Spleen (tissue), 11 donors: ENCODE measurements at regions not wholly inside any gene's neighbourhood (a gene's known extent, or its start where the extent isn't known, plus 50 kb on each side); places are given as distances from the start of the nearest gene placed in this dataset.
A peak's percentile ranks its signal among the peaks of the same experiment; 100 is the strongest.

Experiments used
- DNase-seq: peaks from one replicate; pipeline ENCODE4 v3.0.0-alpha.2; 2020
- H3K27ac ChIP-seq, 8 donors: fragments of 200-600 bp; sonication (generic) in 7 of 8; 1 replicate in 4 of 8; 2 replicates in 4 of 8; pipeline versions ENCODE4 v1.5.0 to v1.8.0; 2016 to 2021; ENCODE audit warnings: inconsistent platforms in 4 of 8, mild to moderate bottlenecking in 4 of 8, moderate library complexity in 1 of 8
- H3K27me3 ChIP-seq, 7 donors: fragments of 200-600 bp; sonication (generic) in 6 of 7; replicated peaks in 1 of 7; 1 replicate in 4 of 7; 2 replicates in 3 of 7; pipeline versions ENCODE4 v1.5.0 to v1.8.0; 2016 to 2021; ENCODE audit warnings: inconsistent platforms in 3 of 7, mild to moderate bottlenecking in 1 of 7
- H3K36me3 ChIP-seq, 6 donors: fragments of 200-600 bp; sonication (generic) in 5 of 6; 1 replicate in 4 of 6; 2 replicates in 2 of 6; pipeline versions ENCODE4 v1.5.0 to v1.8.0; 2016 to 2021; ENCODE audit warnings: inconsistent platforms in 2 of 6
- H3K4me1 ChIP-seq, 6 donors: fragments of 200-600 bp; sonication (generic) in 5 of 6; 1 replicate in 3 of 6; 2 replicates in 3 of 6; pipeline versions ENCODE4 v1.5.0 to v1.8.0; 2016 to 2021; ENCODE audit warnings: inconsistent platforms in 3 of 6
- H3K4me3 ChIP-seq, 8 donors: fragments of 200-600 bp; sonication (generic) in 7 of 8; 1 replicate in 4 of 8; 2 replicates in 4 of 8; pipeline versions ENCODE4 v1.5.0 to v1.8.0; 2016 to 2021; ENCODE audit warnings: inconsistent platforms in 4 of 8, mild to moderate bottlenecking in 4 of 8, moderate library complexity in 2 of 8
- H3K9me3 ChIP-seq, 8 donors: fragments of 200-600 bp; sonication (generic) in 7 of 8; 1 replicate in 4 of 8; 2 replicates in 4 of 8; pipeline versions ENCODE4 v1.5.0 to v1.8.0; 2016 to 2021; ENCODE audit warnings: inconsistent platforms in 4 of 8
- POLR2A ChIP-seq, 3 donors: fragments of 450-650 bp; IDR thresholded peaks; one replicate each; pipeline ENCODE4 v1.5.1; 2017; ENCODE audit warnings: antibody characterized with exemption in 3 of 3, mild to moderate bottlenecking in 1 of 3
- POLR2AphosphoS5 ChIP-seq, 3 donors: sonication (generic); formaldehyde crosslinking; IDR thresholded peaks; one replicate each; pipeline ENCODE4 v1.5.1; 2017; ENCODE audit warnings: antibody characterized with exemption in 3 of 3
- WGBS, 5 donors: extraction: QIAGEN DNeasy Blood & Tissue Kit in 3 of 5; methylation state at CpG; one replicate each; pipeline versions ENCODE4 v1.1.5 to v1.1.7; 2013 to 2018; 5-methylcytosine and 5-hydroxymethylcytosine counted together
- intact Hi-C: fragments of 100-400 bp; cut with DNase I; formaldehyde crosslinking; loops from one replicate; pipeline ENCODE4 v1.15.0; 2023; ENCODE audit warnings: low total_unique reads
- TF ChIP-seq, protein P1 (sequence below), 11 experiments: fragments of 200-600 bp in 7 of 11; fragments of 450-650 bp in 4 of 11; sonication (generic) in 4 of 11; IDR thresholded peaks in 8 of 11; conservative IDR thresholded peaks in 3 of 11; 1 replicate in 7 of 11; 2 replicates in 4 of 11; pipeline versions ENCODE4 v1.4.0 to v1.8.0; 2016 to 2021; ENCODE audit warnings: antibody characterized with exemption in 11 of 11, inconsistent platforms in 4 of 11, mild to moderate bottlenecking in 1 of 11
- donor health status: healthy with polysubstance abuse.
- donor health status: DM: no; HTN: no; CAD: no; lungs with moderate emphysema.
- donor health status: DM: no; HTN: no; CAD: no.
- donor health status: Bipolar disorder and iron deficiency.
- donor health status: healthy.
- donor health status: DM: no; HTN: no; CAD: no.
- donor health status: DM: yes; HTN: yes; CAD: no.

DNA sequence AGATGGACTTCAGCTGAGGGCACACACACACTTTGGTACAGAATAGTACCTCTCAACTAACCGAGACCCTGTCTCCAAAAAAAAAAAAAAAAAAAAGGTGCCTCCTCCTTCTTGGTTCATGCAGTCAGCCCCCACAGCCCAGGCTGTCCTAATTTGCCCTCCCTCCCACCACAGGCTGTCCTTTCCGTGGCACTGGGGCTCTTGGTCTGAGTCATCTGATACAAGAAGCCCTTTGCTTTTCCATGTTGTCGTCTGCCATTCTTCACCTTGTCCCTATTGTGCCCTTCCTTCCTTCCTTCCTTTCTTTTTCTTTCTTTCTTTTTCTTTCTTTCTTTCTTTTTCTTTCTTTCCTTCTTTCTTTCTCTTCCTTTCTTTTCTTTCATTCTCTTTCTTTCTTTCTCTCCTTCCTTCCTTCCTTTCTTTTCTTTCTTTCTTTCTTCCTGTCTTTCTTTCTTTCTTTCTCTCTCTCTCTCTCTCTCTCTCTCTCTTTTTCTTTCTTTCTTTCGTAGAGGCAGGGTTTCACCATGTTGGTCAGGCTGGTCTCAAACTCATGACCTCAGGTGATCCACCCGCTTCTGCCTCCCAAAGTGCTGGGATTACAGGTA, 96.0 kb upstream of the IKZF1 start:
- Histone ChIP-seq H3K4me3 (no peak overlapping the region), H3K27ac (peak overlapping the region in 3 of 8 donors; percentile 50 to 79 (median 63)), H3K36me3 (no peaks in the 10 kb centered on the region), H3K4me1 (peaks cover 6 to 94% (median 57%) of the 10 kb centered on the region in 6 donors), H3K9me3 (no peaks in the 10 kb centered on the region), H3K27me3 (no peaks in the 10 kb centered on the region)
- intact Hi-C loops, result no loop called here
- no peak for DNase-seq
- 63 to 76% (median 74%) methylated on average over 5 of the region's 5 CpGs for WGBS, 5 donors
- no peak for TF ChIP-seq POLR2A (IDR thresholded peaks at IDR 0.05)
- TF ChIP-seq, protein P1, sequence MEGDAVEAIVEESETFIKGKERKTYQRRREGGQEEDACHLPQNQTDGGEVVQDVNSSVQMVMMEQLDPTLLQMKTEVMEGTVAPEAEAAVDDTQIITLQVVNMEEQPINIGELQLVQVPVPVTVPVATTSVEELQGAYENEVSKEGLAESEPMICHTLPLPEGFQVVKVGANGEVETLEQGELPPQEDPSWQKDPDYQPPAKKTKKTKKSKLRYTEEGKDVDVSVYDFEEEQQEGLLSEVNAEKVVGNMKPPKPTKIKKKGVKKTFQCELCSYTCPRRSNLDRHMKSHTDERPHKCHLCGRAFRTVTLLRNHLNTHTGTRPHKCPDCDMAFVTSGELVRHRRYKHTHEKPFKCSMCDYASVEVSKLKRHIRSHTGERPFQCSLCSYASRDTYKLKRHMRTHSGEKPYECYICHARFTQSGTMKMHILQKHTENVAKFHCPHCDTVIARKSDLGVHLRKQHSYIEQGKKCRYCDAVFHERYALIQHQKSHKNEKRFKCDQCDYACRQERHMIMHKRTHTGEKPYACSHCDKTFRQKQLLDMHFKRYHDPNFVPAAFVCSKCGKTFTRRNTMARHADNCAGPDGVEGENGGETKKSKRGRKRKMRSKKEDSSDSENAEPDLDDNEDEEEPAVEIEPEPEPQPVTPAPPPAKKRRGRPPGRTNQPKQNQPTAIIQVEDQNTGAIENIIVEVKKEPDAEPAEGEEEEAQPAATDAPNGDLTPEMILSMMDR (IDR thresholded peaks at IDR 0.05 in 8 of 11, conservative IDR thresholded peaks at IDR 0.05 in 3 of 11), result no peak
- no peak for TF ChIP-seq POLR2AphosphoS5 (IDR thresholded peaks at IDR 0.05)

DNA sequence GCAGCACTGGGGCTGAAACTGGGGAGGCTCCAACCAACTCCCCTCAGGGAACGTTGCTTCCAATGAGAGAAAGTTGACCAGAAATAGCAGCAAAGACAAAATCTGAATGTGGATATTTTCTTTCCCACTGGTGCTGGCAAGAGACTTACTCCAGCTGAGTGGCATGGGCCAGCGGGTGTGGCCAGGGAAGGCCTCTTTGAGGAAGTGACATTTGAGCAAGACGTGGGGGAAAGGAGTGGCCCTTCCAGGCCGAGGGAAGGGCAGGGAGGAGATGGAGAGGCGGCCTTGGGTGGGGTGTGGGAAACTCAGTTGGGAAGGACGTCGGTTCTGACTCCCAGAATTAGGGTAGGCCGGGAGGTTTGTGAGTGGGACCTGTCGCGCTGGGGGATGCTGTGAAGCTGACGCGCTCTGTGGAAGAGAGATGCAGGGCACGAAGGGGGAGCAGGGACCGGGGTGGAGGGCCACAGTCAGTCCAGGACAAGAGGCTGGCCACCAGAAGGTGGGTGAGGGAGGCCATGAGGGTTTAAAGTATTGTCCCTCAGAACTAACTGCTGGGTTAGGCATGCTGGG, 96.7 kb upstream of the IKZF1 start:
- peak; percentile 85 for DNase-seq
- intact Hi-C loops, result no loop called here

DNA sequence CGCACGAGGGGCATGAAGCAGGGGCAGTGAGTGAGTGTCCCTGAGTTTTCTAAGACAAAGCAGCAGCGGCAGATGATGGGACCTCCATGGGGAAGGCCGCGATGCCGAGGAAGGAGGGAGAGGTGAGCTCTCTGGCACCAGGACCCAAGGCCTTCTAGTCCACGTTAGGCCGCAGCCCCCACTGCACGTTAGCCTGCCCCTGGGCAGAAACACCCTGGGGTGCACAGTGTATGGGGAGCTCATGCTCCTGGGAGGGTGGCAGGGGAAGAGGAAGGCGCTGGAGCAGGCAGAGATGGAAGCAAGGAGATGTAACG, 97.3 kb upstream of the IKZF1 start:
- 91 to 97% (median 92%) methylated on average over 11 of the region's 11 CpGs for WGBS, 5 donors

More for the DNA sequence above, 96.7 kb upstream of the IKZF1 start:
- peak overlapping the region in 1 of 8 donors; percentile 4 for H3K4me3 ChIP-seq
- TF ChIP-seq POLR2AphosphoS5 (IDR thresholded peaks at IDR 0.05) (peak in 1 of 3 donors; percentile 13), POLR2A (IDR thresholded peaks at IDR 0.05) (no peak)
- TF ChIP-seq, protein P1 (IDR thresholded peaks at IDR 0.05 in 8 of 11, conservative IDR thresholded peaks at IDR 0.05 in 3 of 11), result no peak
- H3K36me3 ChIP-seq, result no peaks in the 10 kb centered on the region
- WGBS, 5 donors, result 56 to 75% (median 63%) methylated on average over 14 of the region's 14 CpGs
- H3K9me3 ChIP-seq, result no peaks in the 10 kb centered on the region
- H3K27ac ChIP-seq, result peak overlapping the region in 4 of 8 donors; percentile 4 to 79 (median 56)
- H3K27me3 ChIP-seq, result no peaks in the 10 kb centered on the region
- H3K4me1 ChIP-seq, result peaks cover 3 to 87% (median 50%) of the 10 kb centered on the region in 6 donors

DNA sequence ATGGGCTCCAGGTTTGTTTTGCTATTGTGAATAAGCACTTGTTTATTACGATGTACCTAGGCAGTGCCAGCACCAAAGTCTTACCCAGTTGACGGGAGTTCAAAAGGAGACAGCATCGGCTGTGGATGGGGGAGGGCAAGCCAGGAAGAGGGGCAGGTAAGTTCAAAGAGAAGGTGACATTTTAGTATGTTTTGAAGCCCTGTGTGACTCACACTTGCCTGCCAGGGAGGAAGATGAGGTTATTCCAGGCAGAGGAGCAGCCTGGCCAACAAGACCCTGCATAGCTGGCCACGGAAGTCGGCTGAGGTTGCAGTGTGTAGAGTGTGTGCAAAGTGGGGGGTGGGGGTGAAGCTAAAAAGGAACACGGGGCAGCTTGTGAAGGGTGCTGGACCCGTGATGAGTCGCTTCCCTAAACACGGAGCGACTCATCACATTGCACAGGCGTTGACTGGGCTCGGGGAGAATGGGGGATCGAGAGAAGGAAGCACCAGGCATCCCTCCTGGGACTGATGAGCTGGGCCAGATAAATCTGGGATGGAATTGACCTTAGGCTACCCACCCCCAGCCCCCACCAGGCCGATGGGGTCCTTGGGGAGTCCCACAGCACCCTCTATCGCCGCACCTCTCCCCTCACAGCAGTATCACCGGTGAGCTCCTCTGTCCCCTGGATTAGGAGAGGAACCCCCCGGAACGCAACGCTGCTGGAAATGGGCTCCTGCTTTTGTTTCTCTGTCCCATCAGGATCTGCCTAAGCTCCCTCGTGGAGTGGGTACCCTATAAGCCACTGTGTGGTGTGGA, 97.9 kb upstream of the IKZF1 start:
- H3K27ac ChIP-seq, result peak overlapping the region in 3 of 8 donors; percentile 50 to 79 (median 63)
- TF ChIP-seq POLR2A (IDR thresholded peaks at IDR 0.05) (no peak), POLR2AphosphoS5 (IDR thresholded peaks at IDR 0.05) (peak in 2 of 3 donors; percentile 39 to 61)
- TF ChIP-seq, protein P1 (IDR thresholded peaks at IDR 0.05 in 8 of 11, conservative IDR thresholded peaks at IDR 0.05 in 3 of 11), result no peak
- peak; percentile 80 for DNase-seq
- H3K36me3 ChIP-seq, result no peaks in the 10 kb centered on the region
- 59 to 73% (median 66%) methylated on average over 21 of the region's 21 CpGs for WGBS, 5 donors
- intact Hi-C loops, result no loop called here
- H3K4me3 ChIP-seq, result peak overlapping the region in 1 of 8 donors; percentile 14
- no peaks in the 10 kb centered on the region for H3K9me3 ChIP-seq
- H3K27me3 ChIP-seq, result no peaks in the 10 kb centered on the region
- H3K4me1 ChIP-seq, result peaks cover 3 to 75% (median 43%) of the 10 kb centered on the region in 6 donors

More for the DNA sequence above, 97.3 kb upstream of the IKZF1 start:
- peaks cover 3 to 81% (median 45%) of the 10 kb centered on the region in 6 donors for H3K4me1 ChIP-seq
- no peaks in the 10 kb centered on the region for H3K27me3 ChIP-seq
- no peak overlapping the region for H3K4me3 ChIP-seq
- H3K36me3 ChIP-seq, result no peaks in the 10 kb centered on the region
- TF ChIP-seq POLR2AphosphoS5 (IDR thresholded peaks at IDR 0.05), result no peak
- intact Hi-C loops, result no loop called here
- H3K9me3 ChIP-seq, result no peaks in the 10 kb centered on the region
- peak overlapping the region in 4 of 8 donors; percentile 4 to 79 (median 56) for H3K27ac ChIP-seq
- DNase-seq, result peak; percentile 78
